Thoracic aorta (tissue), 2 donors: ENCODE measurements at regions not wholly inside any gene's neighbourhood (a gene's known extent, or its start where the extent isn't known, plus 50 kb on each side); places are given as distances from the start of the nearest gene placed in this dataset.
"Not testable (repeated sequence)": the region's sequence is repeated elsewhere in the genome, so short reads cannot be mapped to it uniquely, and the experiment has no call there.

Source experiments
- ATAC-seq: fragments of 150-250 bp; one replicate; pipeline ENCODE4 v1.8.0; 2017; ENCODE audit warnings: low read depth; ENCODE audit not compliant: insufficient number of reproducible peaks, low FRiP score
- DNase-seq: peaks from one replicate; pipeline ENCODE4 v3.0.0-alpha.2; 2020; ENCODE audit warnings: low spot score
- H3K27ac ChIP-seq, 2 donors: fragments of 200-600 bp; sonication (generic); 1 replicate in 1 of 2; 2 replicates in 1 of 2; pipeline ENCODE4 v1.5.1; 2016; ENCODE audit warnings: mild to moderate bottlenecking in 2 of 2, moderate library complexity in 2 of 2
- H3K27me3 ChIP-seq: fragments of 200-600 bp; sonication (generic); replicated peaks from 2 replicates; pipeline ENCODE4 v1.6.0; 2016; ENCODE audit warnings: mild to moderate bottlenecking; ENCODE audit not compliant: insufficient read depth
- H3K36me3 ChIP-seq: fragments of 200-600 bp; sonication (generic); one replicate; pipeline ENCODE4 v1.5.1; 2016
- H3K4me1 ChIP-seq, 2 donors: fragments of 200-600 bp; sonication (generic); 1 replicate in 1 of 2; 2 replicates in 1 of 2; pipeline versions ENCODE4 v1.5.1 to v1.6.0; 2016; ENCODE audit warnings: low read depth in 2 of 2, mild to moderate bottlenecking in 1 of 2; ENCODE audit not compliant: control insufficient read depth in 1 of 2
- H3K4me3 ChIP-seq: fragments of 200-600 bp; sonication (generic); 2 replicates; pipeline ENCODE4 v1.5.1; 2016; ENCODE audit warnings: mild to moderate bottlenecking
- H3K9me3 ChIP-seq: fragments of 200-600 bp; sonication (generic); 2 replicates; pipeline ENCODE4 v1.5.1; 2016
- CTCF ChIP-seq: fragments of 200-600 bp; sonication (generic); IDR thresholded peaks from one replicate; pipeline ENCODE4 v1.5.1; 2019; ENCODE audit warnings: antibody characterized with exemption

- Histone ChIP-seq H3K9me3 (no peaks in the 10 kb centered on the region), H3K36me3 (no peaks in the 10 kb centered on the region), H3K4me1 (no peaks in the 10 kb centered on the region), H3K27ac (peak overlapping the region in 1 of 2 donors; percentile 35), H3K4me3 (no peak overlapping the region), H3K27me3 (no peaks in the 10 kb centered on the region)
- TF ChIP-seq CTCF = no peak
- DNase-seq (no peak), ATAC-seq (no peak)
These were observed 71.1 kb upstream of the CFAP46 start for GRCh38 chr10:133013463-133013862.

GRCh38 chr10:133012573-133013359 lies 70.4 kb upstream of the CFAP46 start:
- ATAC-seq = no peak
- Histone ChIP-seq H3K27ac (peak overlapping the region in 1 of 2 donors; percentile 35), H3K27me3 (no peaks in the 10 kb centered on the region), H3K4me3 (no peak overlapping the region), H3K4me1 (no peaks in the 10 kb centered on the region), H3K9me3 (no peaks in the 10 kb centered on the region), H3K36me3 (no peaks in the 10 kb centered on the region)
- no peak for TF ChIP-seq CTCF
- DNase-seq = no peak

- H3K4me3 ChIP-seq = no peak overlapping the region
- DNase-seq (no peak), ATAC-seq (no peak)
- H3K27me3 ChIP-seq = no peaks in the 10 kb centered on the region
- H3K36me3 ChIP-seq = no peaks in the 10 kb centered on the region
- H3K27ac ChIP-seq = no peak overlapping the region
- no peak for TF ChIP-seq CTCF
- H3K4me1 ChIP-seq = no peaks in the 10 kb centered on the region
- H3K9me3 ChIP-seq = no peaks in the 10 kb centered on the region
These were observed 69.5 kb upstream of the CFAP46 start for GRCh38 chr10:133011882-133012281.

- not testable (repeated sequence) for H3K4me3 ChIP-seq, H3K27ac ChIP-seq, H3K27me3 ChIP-seq, H3K4me1 ChIP-seq, ATAC-seq, H3K36me3 ChIP-seq, DNase-seq, H3K9me3 ChIP-seq
These were observed 69.0 kb upstream of the CFAP46 start for GRCh38 chr10:133011393-133011792.

GRCh38 chr10:133010843-133011179 lies 68.4 kb upstream of the CFAP46 start:
- H3K9me3 ChIP-seq, ATAC-seq, H3K4me1 ChIP-seq, H3K4me3 ChIP-seq, H3K27ac ChIP-seq, DNase-seq, H3K27me3 ChIP-seq, H3K36me3 ChIP-seq: not testable (repeated sequence)

- DNase-seq = no peak
- H3K4me1 ChIP-seq = no peaks in the 10 kb centered on the region
- no peak overlapping the region for H3K27ac ChIP-seq
- no peak for TF ChIP-seq CTCF
- no peaks in the 10 kb centered on the region for H3K9me3 ChIP-seq
- peak overlapping the region; percentile 21 for H3K4me3 ChIP-seq
- no peaks in the 10 kb centered on the region for H3K36me3 ChIP-seq
- H3K27me3 ChIP-seq = no peaks in the 10 kb centered on the region
- ATAC-seq = no peak
These were observed 67.9 kb upstream of the CFAP46 start for GRCh38 chr10:133010095-133010842.
